ENCODE measurements at regions not wholly inside any gene's neighbourhood (a gene's known extent, or its start where the extent isn't known, plus 50 kb on each side); places are given as distances from the start of the nearest gene placed in this dataset.

DNA sequence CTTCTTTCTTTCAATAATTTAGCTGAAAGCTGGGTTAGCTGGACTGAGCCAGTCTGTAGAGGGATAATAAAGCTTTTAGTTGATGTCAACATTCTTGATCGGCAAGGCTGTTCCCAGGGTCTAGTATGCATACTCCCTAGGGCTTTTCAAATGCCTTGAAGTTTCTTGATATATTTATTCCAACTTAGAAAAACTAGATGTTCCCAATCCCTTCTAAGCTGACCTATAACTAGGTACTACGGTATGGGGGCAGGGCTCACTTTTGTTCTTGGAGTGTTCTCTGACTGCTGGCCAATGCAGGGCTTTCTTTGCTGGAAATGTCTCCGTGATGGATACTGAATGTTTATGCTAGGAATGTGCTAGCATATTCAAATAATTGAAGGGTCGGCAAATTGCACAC lies 258.6 kb upstream of the TANK start:
- TF ChIP-seq CTCF (IDR thresholded peaks at IDR 0.05; ENCODE audit: insufficient read depth, missing control alignments): no peak
- no peak for DNase-seq (ENCODE audit: insufficient read length, low spot score)
- no peak for FAIRE-seq

- no peak for FAIRE-seq
- DNase-seq (ENCODE audit: insufficient read length, low spot score): no peak
- no peak for TF ChIP-seq CTCF (IDR thresholded peaks at IDR 0.05; ENCODE audit: insufficient read depth, missing control alignments)
Measured at GRCh38 chr2:160905862-160906261, 254.4 kb upstream of the TANK start.

GRCh38 chr2:160906878-160907277 lies 253.3 kb upstream of the TANK start:
- DNase-seq (ENCODE audit: insufficient read length, low spot score): no peak
- TF ChIP-seq CTCF (IDR thresholded peaks at IDR 0.05; ENCODE audit: insufficient read depth, missing control alignments): no peak
- FAIRE-seq: no peak

DNA sequence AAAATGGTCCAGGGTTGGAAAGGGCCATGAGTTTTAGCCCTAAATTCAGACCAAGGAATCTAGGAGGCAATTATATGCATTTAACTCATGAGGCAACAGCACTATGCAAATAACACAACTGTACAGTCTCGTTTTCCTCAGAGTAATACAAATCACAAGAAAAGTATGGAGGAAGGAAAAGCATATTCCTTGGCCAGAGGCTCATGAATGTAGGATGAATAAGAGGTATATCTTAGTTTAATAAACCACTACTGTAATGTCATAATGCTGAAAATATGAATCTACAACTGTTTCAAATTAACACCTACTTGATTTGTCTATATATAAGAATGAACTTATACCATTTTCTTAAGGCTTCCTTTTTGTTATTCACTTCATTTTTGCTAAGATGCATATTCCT lies 252.5 kb upstream of the TANK start:
- no peak for DNase-seq (ENCODE audit: insufficient read length, low spot score)
- FAIRE-seq: no peak
- no peak for TF ChIP-seq CTCF (IDR thresholded peaks at IDR 0.05; ENCODE audit: insufficient read depth, missing control alignments)

- no peak for FAIRE-seq
- TF ChIP-seq CTCF (IDR thresholded peaks at IDR 0.05; ENCODE audit: insufficient read depth, missing control alignments): no peak
- no peak for DNase-seq (ENCODE audit: insufficient read length, low spot score)
Measured at GRCh38 chr2:160908157-160908556, 252.1 kb upstream of the TANK start.

GRCh38 chr2:160909781-160910242 lies 250.4 kb upstream of the TANK start:
- FAIRE-seq: no peak
- TF ChIP-seq CTCF (IDR thresholded peaks at IDR 0.05; ENCODE audit: insufficient read depth, missing control alignments): no peak
- DNase-seq (ENCODE audit: insufficient read length, low spot score): no peak

GRCh38 chr2:160910681-160911080 lies 249.5 kb upstream of the TANK start:
- DNase-seq (ENCODE audit: insufficient read length, low spot score): no peak
- FAIRE-seq: no peak
- TF ChIP-seq CTCF (IDR thresholded peaks at IDR 0.05; ENCODE audit: insufficient read depth, missing control alignments): no peak

Measured in D721Med (cell line).